ENCODE measurements at regions not wholly inside any gene's neighbourhood (a gene's known extent, or its start where the extent isn't known, plus 50 kb on each side); places are given as distances from the start of the nearest gene placed in this dataset.

- TF ChIP-seq CTCF (IDR thresholded peaks at IDR 0.05; ENCODE audit: low read depth, low read length, missing input control) (no peak), EGR1 (IDR thresholded peaks at IDR 0.05; ENCODE audit: low read depth in 2 of 2) (no peak), REST (IDR thresholded peaks at IDR 0.05) (no peak), GABPA (IDR thresholded peaks at IDR 0.05 in 1 of 2, conservative IDR thresholded peaks at IDR 0.05 in 1 of 2) (no peak), RAD21 (IDR thresholded peaks at IDR 0.05) (no peak)
Observed at GRCh38 chr12:115570069-115570777, 707.3 kb downstream of the MED13L start.

Measured in liver (tissue), 3 donors.